ENCODE measurements at regions not wholly inside any gene's neighbourhood (a gene's known extent, or its start where the extent isn't known, plus 50 kb on each side); places are given as distances from the start of the nearest gene placed in this dataset.

- no peak for DNase-seq
Observed at GRCh38 chr20:11776687-11777086, 141.0 kb upstream of the BTBD3 start.

DNA sequence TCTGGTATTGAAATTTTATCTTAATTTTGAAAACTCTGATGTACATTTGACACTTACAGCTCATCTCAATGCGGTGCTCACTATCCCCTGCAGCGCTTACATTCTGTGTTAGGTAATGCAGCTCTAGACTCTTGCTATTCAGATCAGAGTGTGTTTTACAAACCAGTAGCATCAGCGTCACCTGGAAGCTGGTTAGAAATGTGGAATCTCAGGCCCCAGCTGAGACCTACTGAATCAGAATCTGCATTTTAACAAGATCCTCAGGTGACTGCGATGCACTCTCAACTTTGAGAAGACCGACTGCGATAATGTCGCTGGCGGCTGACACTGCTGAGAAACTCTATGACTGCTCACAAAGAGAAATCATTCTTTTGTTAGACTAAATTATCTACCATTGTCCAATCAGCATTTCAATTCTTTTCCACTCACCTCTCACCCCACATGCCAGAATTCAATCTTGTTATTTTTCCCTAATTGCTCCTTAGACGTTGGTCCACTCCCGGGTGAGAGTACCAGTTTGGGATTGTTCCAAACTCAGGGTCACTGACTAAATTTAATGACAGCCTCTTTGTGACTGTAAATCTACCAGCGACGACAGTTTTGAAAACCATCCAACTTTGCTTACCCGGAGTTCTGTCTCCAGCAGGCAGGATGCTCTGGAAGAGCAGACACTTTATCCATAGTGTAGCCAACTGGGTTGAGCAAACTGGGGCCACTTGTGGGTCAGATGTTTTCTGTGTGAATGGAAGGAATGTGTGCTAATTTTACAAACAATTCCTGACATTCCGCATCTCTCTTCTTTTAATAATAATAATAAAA lies 140.1 kb upstream of the BTBD3 start:
- no peak for DNase-seq

GRCh38 chr20:11778206-11778570 lies 139.5 kb upstream of the BTBD3 start:
- no peak for DNase-seq

DNA sequence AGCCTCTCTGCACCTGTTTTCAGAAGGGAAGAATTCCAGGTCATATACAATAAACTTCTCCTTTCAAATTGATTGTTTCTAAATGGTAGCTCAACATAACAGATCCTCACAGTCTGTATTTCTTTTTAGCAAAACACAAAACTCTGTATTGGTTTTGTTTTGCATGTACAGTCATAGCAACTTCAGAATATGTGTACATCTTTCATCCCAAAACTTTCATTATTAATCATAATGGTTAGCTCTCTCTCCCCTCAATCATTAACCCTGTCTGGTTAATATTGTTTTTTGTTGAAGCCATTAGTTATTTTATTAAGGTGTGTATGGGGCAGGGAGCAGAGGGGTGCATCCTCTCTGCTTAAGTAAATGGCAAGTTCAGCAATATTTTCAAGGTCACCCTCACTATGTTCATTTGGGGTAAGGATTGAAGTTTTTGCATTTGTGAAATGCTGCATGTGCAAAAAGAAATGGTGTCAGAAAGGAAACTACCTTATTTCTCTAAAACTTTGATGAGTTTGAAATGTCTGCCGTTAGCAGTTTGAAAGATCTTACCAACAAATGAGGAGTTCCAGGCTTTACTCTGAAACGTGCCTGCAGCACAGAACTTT lies 136.8 kb upstream of the BTBD3 start:
- DNase-seq, result no peak

DNA sequence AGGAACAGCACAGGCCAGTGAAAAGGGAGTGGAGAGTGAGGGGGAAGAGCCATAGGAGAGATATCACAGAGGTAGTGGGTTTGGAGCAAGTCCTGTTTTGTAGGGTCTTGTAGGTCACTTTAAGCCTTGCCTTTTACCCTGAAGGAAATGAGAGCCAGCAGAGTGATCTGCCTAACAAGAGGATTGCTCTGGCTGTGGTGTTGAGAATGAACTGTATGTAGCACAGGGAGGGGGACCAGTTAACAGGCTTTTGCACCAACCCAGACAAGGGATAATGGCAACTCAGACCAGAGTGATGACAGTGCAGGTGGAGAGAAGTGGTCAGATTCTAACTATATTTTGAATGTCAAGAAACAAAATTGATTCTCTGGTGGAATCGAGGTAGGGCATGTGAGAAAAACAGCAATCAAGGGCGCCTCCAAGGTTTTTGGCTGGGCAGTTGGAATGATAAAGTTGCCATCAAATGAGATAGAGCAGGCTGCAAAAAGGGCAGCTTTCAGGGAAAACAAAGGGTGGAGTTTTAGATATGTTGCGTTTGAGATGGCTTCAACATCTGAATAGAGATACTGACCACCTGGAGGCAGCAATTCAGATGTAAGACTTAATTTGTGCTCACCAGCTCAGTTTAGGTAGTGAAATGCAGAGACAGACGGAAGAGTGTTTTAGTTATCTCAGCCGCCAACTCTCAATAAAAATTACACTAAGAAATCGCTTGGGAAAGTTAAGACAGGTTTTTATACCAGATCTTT lies 134.4 kb upstream of the BTBD3 start:
- DNase-seq, result no peak

DNA sequence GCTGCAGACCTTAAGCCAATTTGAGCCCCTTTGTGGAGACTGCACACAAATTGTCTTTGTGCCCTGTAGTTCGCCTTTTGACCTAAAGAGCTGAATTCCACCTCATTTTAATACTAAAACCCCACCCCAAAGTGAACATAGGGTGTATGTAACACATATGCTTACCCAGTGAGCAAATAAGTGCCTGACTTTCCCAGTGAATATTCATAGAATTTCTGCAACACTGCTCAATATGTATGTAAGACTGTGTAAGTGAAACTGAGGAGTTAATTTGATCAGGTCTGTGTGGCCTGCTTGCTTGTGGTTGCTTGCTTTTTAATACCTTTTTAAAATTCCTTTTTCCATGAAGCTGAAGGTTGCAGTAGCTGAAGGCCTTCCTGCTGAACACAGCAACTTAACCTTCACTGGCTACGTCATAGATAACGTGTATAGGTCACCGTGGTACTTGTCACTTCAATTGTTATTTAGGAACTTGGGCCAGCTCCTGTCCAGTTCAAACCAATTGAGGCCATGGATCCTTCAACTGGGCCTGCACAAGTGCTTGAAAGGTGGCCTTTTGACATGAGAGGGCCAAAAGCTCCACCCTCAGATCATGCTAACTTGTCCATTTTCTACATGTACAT lies 131.7 kb upstream of the BTBD3 start:
- DNase-seq, result no peak

DNA sequence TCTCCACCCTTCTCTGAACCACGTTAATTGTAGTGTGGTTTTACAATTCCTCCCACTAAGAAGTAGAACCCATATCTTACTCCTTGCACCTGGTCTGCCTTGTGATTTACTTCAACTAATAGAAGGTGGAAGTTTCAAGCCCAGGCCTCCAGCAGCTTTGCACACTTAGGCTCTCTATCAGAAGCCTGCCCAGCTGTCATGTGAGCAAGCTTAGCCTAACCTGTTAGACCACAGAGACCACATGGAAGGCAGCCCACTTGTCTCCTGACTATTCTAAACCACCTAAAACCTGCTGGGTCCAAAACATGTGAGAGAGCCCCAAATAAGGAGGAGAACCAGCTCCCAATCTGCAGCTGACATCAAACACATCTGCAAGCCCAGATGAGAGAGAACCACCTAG lies 127.6 kb upstream of the BTBD3 start:
- no peak for DNase-seq

- no peak for DNase-seq
Observed at GRCh38 chr20:11791316-11791715, 126.4 kb upstream of the BTBD3 start.

GRCh38 chr20:11791835-11792567 lies 125.7 kb upstream of the BTBD3 start:
- DNase-seq, result no peak

- DNase-seq, result no peak
Observed at GRCh38 chr20:11792568-11792953, 125.1 kb upstream of the BTBD3 start.

- DNase-seq, result no peak
Observed at GRCh38 chr20:11794525-11794924, 123.2 kb upstream of the BTBD3 start.

- no peak for DNase-seq
Observed at GRCh38 chr20:11795071-11795615, 122.5 kb upstream of the BTBD3 start.

DNA sequence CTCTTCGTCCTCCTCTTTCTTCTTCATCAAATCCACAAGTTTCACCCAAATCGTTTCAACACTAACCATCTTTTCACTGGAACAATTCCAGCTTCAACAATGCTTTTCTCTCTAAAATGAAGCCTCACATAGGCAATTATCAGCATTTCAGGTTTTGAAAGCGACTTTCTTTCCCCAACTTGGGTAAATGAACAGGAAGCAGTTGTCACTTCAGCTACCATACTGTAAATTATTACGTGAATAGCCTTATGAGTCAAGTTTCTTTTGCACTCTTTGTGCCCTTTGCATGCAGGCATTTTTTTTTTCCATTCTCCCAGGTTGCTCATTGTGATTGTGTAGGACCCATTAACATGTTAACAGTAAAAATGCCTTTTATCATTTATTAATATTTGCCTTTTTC lies 121.7 kb upstream of the BTBD3 start:
- DNase-seq, result no peak

DNA sequence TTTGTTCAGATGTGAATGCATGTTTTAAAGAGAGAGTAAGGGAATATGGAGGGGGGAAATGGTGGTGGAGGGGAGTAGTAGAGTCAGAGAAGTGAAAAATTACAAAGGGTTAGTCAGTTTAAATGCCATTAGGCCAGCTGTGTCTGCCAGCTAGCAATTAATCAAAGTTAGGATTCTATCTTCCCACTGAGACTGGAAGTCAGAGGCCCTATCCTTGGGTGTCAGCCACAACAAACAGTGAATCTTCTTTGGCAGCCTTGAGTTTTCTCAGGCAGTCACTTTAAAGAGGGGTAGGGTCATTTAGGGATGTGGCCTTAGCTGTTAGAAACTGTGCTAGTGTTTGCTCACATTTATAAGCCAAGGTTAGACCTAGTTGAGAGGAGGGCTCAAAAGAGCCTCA lies 120.5 kb upstream of the BTBD3 start:
- no peak for DNase-seq

DNA sequence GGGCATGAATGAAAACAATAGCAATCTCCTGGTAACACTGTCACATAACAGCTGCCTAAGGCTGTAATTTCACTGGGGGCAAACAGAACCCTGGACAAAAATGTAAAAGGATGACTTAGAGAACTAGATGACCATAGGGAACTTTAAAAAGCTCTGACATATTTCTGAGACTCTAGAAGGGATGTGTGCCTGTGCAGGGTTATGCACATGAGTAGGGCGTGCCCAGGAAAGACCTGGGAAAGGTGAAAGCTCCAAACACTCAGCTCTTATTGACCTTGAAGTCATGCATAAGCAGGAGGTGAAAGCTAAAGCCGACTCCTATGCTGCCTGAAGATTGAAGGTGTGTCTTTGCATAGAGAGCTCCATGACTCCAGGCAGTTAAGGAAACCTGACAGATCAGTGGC lies 118.4 kb upstream of the BTBD3 start:
- DNase-seq, result no peak

GRCh38 chr20:11807054-11808048 lies 110.3 kb upstream of the BTBD3 start:
- no peak for DNase-seq

GRCh38 chr20:11808841-11809240 lies 108.9 kb upstream of the BTBD3 start:
- DNase-seq, result no peak

- DNase-seq, result no peak
Observed at GRCh38 chr20:11810311-11811083, 107.2 kb upstream of the BTBD3 start.

DNA sequence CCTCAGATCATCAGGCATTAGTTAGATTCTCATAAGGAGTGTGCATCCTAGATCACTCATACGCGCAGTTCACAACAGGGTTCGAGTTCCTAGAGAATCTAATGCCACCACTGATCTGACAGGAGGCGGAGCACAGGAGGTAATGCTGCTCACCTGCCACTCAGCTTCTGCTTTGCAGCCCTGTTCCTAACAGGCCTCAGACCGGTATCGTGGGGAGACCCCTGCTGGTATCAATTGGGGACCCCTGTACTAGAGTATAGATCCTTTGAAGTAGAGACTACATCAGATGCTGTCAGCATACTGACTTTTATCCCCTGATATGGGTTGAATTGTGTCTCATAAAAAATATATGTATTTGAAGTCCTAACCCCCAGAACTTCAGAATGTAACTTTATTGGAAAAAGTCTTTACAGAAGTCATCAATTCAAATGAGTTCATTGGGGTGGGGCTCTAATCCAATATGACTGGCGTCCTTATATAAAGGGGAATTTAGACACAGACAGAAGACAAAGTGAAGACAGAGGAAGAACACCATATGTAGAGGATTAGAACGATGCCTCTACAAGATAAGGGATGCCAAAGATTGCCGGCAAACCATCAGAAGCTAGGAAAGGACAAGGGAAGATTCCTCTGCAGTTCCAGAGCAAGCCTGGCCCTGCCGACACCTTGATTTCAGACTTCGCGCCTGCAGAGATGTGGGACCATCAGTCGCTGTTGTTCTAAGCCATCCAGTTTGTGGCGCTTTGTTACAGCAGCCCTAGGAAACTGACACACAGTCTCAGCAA lies 104.4 kb upstream of the BTBD3 start:
- DNase-seq, result no peak

GRCh38 chr20:11814267-11814666 lies 103.4 kb upstream of the BTBD3 start:
- DNase-seq, result no peak
